ENCODE measurements at regions not wholly inside any gene's neighbourhood (a gene's known extent, or its start where the extent isn't known, plus 50 kb on each side); places are given as distances from the start of the nearest gene placed in this dataset.
"Not testable (repeated sequence)": the region's sequence is repeated elsewhere in the genome, so short reads cannot be mapped to it uniquely, and the experiment has no call there.

- Histone ChIP-seq H3K4me1 (ENCODE audit: control insufficient read depth, insufficient read depth, low read length) (peaks cover 6% of the 10 kb centered on the region), H3K36me3 (ENCODE audit: control insufficient read depth, insufficient read depth, low read length) (no peaks in the 10 kb centered on the region), H3K27me3 (ENCODE audit: control insufficient read depth, insufficient read depth, low read length, poor library complexity, severe bottlenecking) (no peaks in the 10 kb centered on the region), H3K4me3 (ENCODE audit: insufficient read depth, low read depth, low read length) (no peak overlapping the region), H3K9me3 (ENCODE audit: control insufficient read depth, low read length) (no peaks in the 10 kb centered on the region), H3K27ac (ENCODE audit: insufficient read depth, low read depth, low read length, poor library complexity, severe bottlenecking) (no peak overlapping the region)
These were observed 274.7 kb downstream of the PDCD6IP start for GRCh38 chr3:34073111-34073510.

GRCh38 chr3:34073961-34074360 lies 275.5 kb downstream of the PDCD6IP start:
- Histone ChIP-seq H3K36me3 (ENCODE audit: control insufficient read depth, insufficient read depth, low read length) (no peaks in the 10 kb centered on the region), H3K4me1 (ENCODE audit: control insufficient read depth, insufficient read depth, low read length) (no peaks in the 10 kb centered on the region), H3K9me3 (ENCODE audit: control insufficient read depth, low read length) (no peaks in the 10 kb centered on the region), H3K4me3 (ENCODE audit: insufficient read depth, low read depth, low read length) (no peak overlapping the region), H3K27ac (ENCODE audit: insufficient read depth, low read depth, low read length, poor library complexity, severe bottlenecking) (no peak overlapping the region), H3K27me3 (ENCODE audit: control insufficient read depth, insufficient read depth, low read length, poor library complexity, severe bottlenecking) (no peaks in the 10 kb centered on the region)
- WGBS, 2 experiments = 97 to 98% methylated on average over 1 of the region's 1 CpG

GRCh38 chr3:34075975-34076374 lies 277.5 kb downstream of the PDCD6IP start:
- WGBS, 2 experiments = 93 to 97% methylated on average over 8 of the region's 8 CpGs
- Histone ChIP-seq H3K27me3 (ENCODE audit: control insufficient read depth, insufficient read depth, low read length, poor library complexity, severe bottlenecking) (no peaks in the 10 kb centered on the region), H3K4me3 (ENCODE audit: insufficient read depth, low read depth, low read length) (no peak overlapping the region), H3K36me3 (ENCODE audit: control insufficient read depth, insufficient read depth, low read length) (no peaks in the 10 kb centered on the region), H3K4me1 (ENCODE audit: control insufficient read depth, insufficient read depth, low read length) (no peaks in the 10 kb centered on the region), H3K9me3 (ENCODE audit: control insufficient read depth, low read length) (no peaks in the 10 kb centered on the region), H3K27ac (ENCODE audit: insufficient read depth, low read depth, low read length, poor library complexity, severe bottlenecking) (no peak overlapping the region)

- Histone ChIP-seq H3K4me3 (ENCODE audit: insufficient read depth, low read depth, low read length) (no peak overlapping the region), H3K4me1 (ENCODE audit: control insufficient read depth, insufficient read depth, low read length) (no peaks in the 10 kb centered on the region), H3K27me3 (ENCODE audit: control insufficient read depth, insufficient read depth, low read length, poor library complexity, severe bottlenecking) (no peaks in the 10 kb centered on the region), H3K27ac (ENCODE audit: insufficient read depth, low read depth, low read length, poor library complexity, severe bottlenecking) (no peak overlapping the region), H3K36me3 (ENCODE audit: control insufficient read depth, insufficient read depth, low read length) (no peaks in the 10 kb centered on the region), H3K9me3 (ENCODE audit: control insufficient read depth, low read length) (no peaks in the 10 kb centered on the region)
- WGBS, 2 experiments = 74% methylated on average over 13 of the region's 13 CpGs
These were observed 279.2 kb downstream of the PDCD6IP start for GRCh38 chr3:34077417-34078195.

GRCh38 chr3:34078418-34078817 lies 280.0 kb downstream of the PDCD6IP start:
- H3K27ac ChIP-seq (ENCODE audit: insufficient read depth, low read depth, low read length, poor library complexity, severe bottlenecking) = no peak overlapping the region
- no peaks in the 10 kb centered on the region for H3K27me3 ChIP-seq (ENCODE audit: control insufficient read depth, insufficient read depth, low read length, poor library complexity, severe bottlenecking)
- no peak overlapping the region for H3K4me3 ChIP-seq (ENCODE audit: insufficient read depth, low read depth, low read length)
- 65 to 74% methylated on average over 2 of the region's 2 CpGs for WGBS, 2 experiments
- no peaks in the 10 kb centered on the region for H3K4me1 ChIP-seq (ENCODE audit: control insufficient read depth, insufficient read depth, low read length)
- no peaks in the 10 kb centered on the region for H3K9me3 ChIP-seq (ENCODE audit: control insufficient read depth, low read length)
- no peaks in the 10 kb centered on the region for H3K36me3 ChIP-seq (ENCODE audit: control insufficient read depth, insufficient read depth, low read length)

- H3K4me1 ChIP-seq (ENCODE audit: control insufficient read depth, insufficient read depth, low read length); H3K9me3 ChIP-seq (ENCODE audit: control insufficient read depth, low read length); H3K4me3 ChIP-seq (ENCODE audit: insufficient read depth, low read depth, low read length); H3K27me3 ChIP-seq (ENCODE audit: control insufficient read depth, insufficient read depth, low read length, poor library complexity, severe bottlenecking); H3K36me3 ChIP-seq (ENCODE audit: control insufficient read depth, insufficient read depth, low read length); H3K27ac ChIP-seq (ENCODE audit: insufficient read depth, low read depth, low read length, poor library complexity, severe bottlenecking): not testable (repeated sequence)
- 88 to 97% methylated on average over 3 of the region's 3 CpGs for WGBS, 2 experiments
These were observed 281.4 kb downstream of the PDCD6IP start for GRCh38 chr3:34079849-34080248.

- not testable (repeated sequence) for H3K27me3 ChIP-seq (ENCODE audit: control insufficient read depth, insufficient read depth, low read length, poor library complexity, severe bottlenecking); H3K36me3 ChIP-seq (ENCODE audit: control insufficient read depth, insufficient read depth, low read length); H3K27ac ChIP-seq (ENCODE audit: insufficient read depth, low read depth, low read length, poor library complexity, severe bottlenecking); H3K4me3 ChIP-seq (ENCODE audit: insufficient read depth, low read depth, low read length); H3K9me3 ChIP-seq (ENCODE audit: control insufficient read depth, low read length); H3K4me1 ChIP-seq (ENCODE audit: control insufficient read depth, insufficient read depth, low read length)
- WGBS, 2 experiments = 96% methylated on average over 7 of the region's 7 CpGs
These were observed 291.9 kb downstream of the PDCD6IP start for GRCh38 chr3:34090379-34090778.

GRCh38 chr3:34090876-34091275 lies 292.4 kb downstream of the PDCD6IP start:
- Histone ChIP-seq H3K9me3 (ENCODE audit: control insufficient read depth, low read length) (no peaks in the 10 kb centered on the region), H3K27me3 (ENCODE audit: control insufficient read depth, insufficient read depth, low read length, poor library complexity, severe bottlenecking) (no peaks in the 10 kb centered on the region), H3K27ac (ENCODE audit: insufficient read depth, low read depth, low read length, poor library complexity, severe bottlenecking) (no peak overlapping the region), H3K4me1 (ENCODE audit: control insufficient read depth, insufficient read depth, low read length) (no peaks in the 10 kb centered on the region), H3K36me3 (ENCODE audit: control insufficient read depth, insufficient read depth, low read length) (no peaks in the 10 kb centered on the region), H3K4me3 (ENCODE audit: insufficient read depth, low read depth, low read length) (no peak overlapping the region)
- 78 to 85% methylated on average over 4 of the region's 4 CpGs for WGBS, 2 experiments

- H3K27ac ChIP-seq (ENCODE audit: insufficient read depth, low read depth, low read length, poor library complexity, severe bottlenecking); H3K36me3 ChIP-seq (ENCODE audit: control insufficient read depth, insufficient read depth, low read length); H3K27me3 ChIP-seq (ENCODE audit: control insufficient read depth, insufficient read depth, low read length, poor library complexity, severe bottlenecking); H3K9me3 ChIP-seq (ENCODE audit: control insufficient read depth, low read length); H3K4me3 ChIP-seq (ENCODE audit: insufficient read depth, low read depth, low read length); H3K4me1 ChIP-seq (ENCODE audit: control insufficient read depth, insufficient read depth, low read length): not testable (repeated sequence)
- 91 to 95% methylated on average over 9 of the region's 9 CpGs for WGBS, 2 experiments
These were observed 295.9 kb downstream of the PDCD6IP start for GRCh38 chr3:34094280-34094679.

GRCh38 chr3:34102288-34102687 lies 303.9 kb downstream of the PDCD6IP start:
- no peaks in the 10 kb centered on the region for H3K27me3 ChIP-seq (ENCODE audit: control insufficient read depth, insufficient read depth, low read length, poor library complexity, severe bottlenecking)
- no peaks in the 10 kb centered on the region for H3K9me3 ChIP-seq (ENCODE audit: control insufficient read depth, low read length)
- no peaks in the 10 kb centered on the region for H3K4me1 ChIP-seq (ENCODE audit: control insufficient read depth, insufficient read depth, low read length)
- no peak overlapping the region for H3K4me3 ChIP-seq (ENCODE audit: insufficient read depth, low read depth, low read length)
- no peaks in the 10 kb centered on the region for H3K36me3 ChIP-seq (ENCODE audit: control insufficient read depth, insufficient read depth, low read length)
- no peak overlapping the region for H3K27ac ChIP-seq (ENCODE audit: insufficient read depth, low read depth, low read length, poor library complexity, severe bottlenecking)
- 98 to 100% methylated on average over 4 of the region's 4 CpGs for WGBS, 2 experiments

GRCh38 chr3:34106379-34106778 lies 307.9 kb downstream of the PDCD6IP start:
- no peaks in the 10 kb centered on the region for H3K36me3 ChIP-seq (ENCODE audit: control insufficient read depth, insufficient read depth, low read length)
- no peaks in the 10 kb centered on the region for H3K27me3 ChIP-seq (ENCODE audit: control insufficient read depth, insufficient read depth, low read length, poor library complexity, severe bottlenecking)
- no peaks in the 10 kb centered on the region for H3K9me3 ChIP-seq (ENCODE audit: control insufficient read depth, low read length)
- no peak overlapping the region for H3K4me3 ChIP-seq (ENCODE audit: insufficient read depth, low read depth, low read length)
- no peak overlapping the region for H3K27ac ChIP-seq (ENCODE audit: insufficient read depth, low read depth, low read length, poor library complexity, severe bottlenecking)
- WGBS, 2 experiments = 80 to 83% methylated on average over 3 of the region's 3 CpGs
- H3K4me1 ChIP-seq (ENCODE audit: control insufficient read depth, insufficient read depth, low read length) = no peaks in the 10 kb centered on the region

All from ectodermal cell (in vitro differentiated cells).